GM18909 (cell line): ENCODE measurements at regions not wholly inside any gene's neighbourhood (a gene's known extent, or its start where the extent isn't known, plus 50 kb on each side); places are given as distances from the start of the nearest gene placed in this dataset.
"Not testable (repeated sequence)": the region's sequence is repeated elsewhere in the genome, so short reads cannot be mapped to it uniquely, and the experiment has no call there.

ENCODE experiments used
- ATAC-seq: cut with Tn5 transposase; IDR thresholded peaks from one replicate; pipeline ENCODE4 v1.9.1; 2021; ENCODE audit warnings: mild to moderate bottlenecking; ENCODE audit not compliant: unreplicated experiment, poor library complexity

DNA sequence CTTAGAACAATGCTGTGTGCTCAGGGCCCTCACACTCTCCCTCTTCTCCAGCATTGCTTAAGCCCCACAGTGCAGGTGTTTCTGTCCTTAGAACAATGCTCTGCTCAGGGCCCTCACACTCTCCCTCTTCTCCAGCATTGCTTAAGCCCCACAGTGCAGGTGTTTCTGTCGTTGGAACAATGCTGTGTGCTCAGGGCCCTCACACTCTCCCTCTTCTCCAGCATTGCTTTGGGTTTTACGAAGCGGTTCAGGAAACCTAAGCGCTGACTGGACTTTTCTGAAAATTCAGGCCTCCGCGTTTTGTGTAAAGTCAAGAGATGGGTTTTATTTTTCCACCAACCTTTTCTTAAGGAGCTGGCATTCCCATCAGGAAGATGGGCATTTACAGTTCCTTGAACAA, 838.0 kb downstream of the TRIML1 start:
- ATAC-seq: not testable (repeated sequence)

DNA sequence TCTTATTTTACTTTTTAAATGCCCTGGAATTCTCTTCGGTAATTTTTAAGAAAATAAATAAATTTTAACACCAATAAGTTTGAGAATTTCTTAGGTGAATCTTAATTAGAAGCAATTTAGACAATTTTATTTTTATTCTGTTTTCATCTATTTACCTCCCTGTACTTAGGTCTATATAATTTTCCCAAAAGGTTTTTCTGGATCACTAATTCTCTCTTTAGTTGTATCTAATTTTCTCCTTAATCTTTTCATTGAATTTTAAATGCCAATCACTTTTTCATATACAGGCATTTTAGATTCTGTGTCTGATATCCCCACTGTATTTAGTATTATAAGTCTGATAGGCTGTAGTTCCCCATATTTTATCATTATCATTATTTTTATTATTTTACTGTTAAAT, 845.3 kb downstream of the TRIML1 start:
- no peak for ATAC-seq

DNA sequence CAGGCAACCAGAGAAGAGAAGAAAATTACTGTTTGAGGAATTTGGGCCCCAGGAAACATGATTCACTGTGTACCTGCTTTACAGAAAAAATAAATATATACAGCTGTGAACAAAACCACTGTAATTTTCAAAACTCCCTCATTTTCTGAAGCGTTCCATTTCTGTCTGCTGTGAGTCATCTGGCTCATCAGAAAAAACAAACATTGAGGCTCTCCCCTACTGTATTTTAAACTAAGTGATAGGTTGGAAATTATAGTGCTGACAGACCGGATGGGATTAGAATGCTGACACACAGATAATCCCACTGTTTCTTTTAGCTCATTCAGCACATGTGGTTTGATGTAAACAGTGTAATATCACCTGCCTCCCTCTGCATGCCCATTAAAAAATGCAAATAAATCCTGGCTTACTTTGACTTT, 847.0 kb downstream of the TRIML1 start:
- no peak for ATAC-seq

DNA sequence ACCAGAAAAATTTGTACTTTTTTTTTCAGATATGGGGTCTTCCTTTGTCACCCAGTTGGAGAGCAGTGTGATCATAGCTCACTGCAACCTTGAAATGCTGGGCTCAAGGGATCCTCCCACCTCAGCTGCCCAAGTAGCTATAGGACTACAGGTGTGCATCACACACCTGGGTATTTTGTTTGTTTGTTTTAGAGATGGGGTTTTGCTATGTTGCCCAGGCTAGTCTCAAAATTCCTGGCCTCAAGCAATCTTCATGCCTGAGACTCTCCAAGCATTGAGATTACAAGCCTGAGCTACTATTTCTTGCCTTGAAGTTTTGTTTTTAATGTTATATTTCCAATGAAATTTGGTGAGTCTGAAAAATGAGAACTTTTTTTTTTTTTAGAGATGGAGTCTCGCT, 847.8 kb downstream of the TRIML1 start:
- ATAC-seq: no peak

DNA sequence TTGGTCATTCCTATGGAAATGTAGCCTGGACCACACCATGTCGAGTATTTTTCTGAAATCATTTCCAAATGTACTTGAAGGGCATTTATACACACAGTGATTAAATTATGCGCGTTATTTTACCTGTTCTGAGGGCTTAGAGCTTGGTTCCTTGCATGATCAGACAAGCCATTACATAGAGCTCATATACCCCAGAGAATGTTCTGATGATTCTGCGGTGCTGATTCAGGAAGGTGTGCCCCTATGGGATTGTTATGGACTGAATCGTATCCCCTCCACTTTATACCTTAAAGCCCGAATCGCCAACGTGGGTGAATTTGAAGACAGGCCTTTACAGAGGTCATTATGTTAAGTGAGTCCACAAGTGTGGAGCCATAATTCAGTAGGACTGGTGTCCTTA, 848.9 kb downstream of the TRIML1 start:
- no peak for ATAC-seq

DNA sequence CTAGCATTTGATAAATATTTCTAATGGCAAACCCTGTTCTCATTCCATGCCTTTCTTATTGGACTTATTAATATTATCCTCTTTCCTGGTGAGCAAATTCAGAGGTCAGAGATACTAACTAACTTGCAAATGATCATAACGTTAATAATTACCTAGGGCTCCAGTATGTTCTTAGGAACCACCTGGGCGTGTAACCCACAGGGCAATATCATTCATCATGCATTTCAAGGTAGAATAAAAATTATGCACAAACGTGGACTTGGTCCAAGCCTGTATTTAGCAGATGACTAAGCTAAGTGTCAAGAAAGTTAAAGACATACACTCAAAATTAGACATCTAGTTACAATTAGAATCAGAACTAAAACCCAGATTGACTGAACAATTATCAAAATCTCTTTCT, 850.1 kb downstream of the TRIML1 start:
- no peak for ATAC-seq

DNA sequence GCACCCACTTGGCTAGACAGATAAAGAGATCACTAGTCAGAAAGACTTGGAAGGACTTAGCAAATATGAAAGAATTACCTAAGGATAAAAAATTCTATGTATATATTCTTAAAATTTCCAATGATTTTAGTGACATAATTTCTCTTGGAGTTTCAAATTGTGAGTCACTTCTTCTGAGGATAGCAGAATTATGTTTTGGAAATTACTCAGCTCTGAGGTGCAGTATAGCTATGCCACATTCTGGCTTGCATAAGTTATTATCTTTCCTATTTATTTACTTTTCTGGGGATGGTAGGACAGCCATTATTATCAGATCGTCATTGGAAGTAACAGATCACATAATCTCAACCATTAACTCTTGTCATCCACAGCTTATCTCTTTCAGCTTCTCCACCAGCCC, 853.5 kb downstream of the TRIML1 start:
- ATAC-seq: no peak

DNA sequence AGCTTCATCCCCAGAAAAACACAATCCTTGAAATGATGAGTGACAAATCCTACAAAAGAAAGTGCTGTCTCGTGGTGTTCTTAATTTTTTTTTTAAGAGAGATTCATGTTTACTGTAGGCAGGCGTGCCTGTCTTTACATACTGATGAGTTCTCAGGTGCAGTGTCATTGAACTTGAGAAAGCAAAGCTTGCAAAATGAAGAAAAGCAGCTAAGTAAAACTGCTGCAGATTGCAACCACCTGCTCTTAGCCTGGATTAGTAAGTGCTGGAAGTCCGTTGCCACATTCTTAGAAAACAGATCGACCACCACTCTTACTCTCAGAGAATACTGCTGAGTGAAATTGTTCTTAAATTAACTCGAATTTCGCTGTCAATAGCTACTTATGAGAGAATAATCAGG, 854.6 kb downstream of the TRIML1 start:
- no peak for ATAC-seq

DNA sequence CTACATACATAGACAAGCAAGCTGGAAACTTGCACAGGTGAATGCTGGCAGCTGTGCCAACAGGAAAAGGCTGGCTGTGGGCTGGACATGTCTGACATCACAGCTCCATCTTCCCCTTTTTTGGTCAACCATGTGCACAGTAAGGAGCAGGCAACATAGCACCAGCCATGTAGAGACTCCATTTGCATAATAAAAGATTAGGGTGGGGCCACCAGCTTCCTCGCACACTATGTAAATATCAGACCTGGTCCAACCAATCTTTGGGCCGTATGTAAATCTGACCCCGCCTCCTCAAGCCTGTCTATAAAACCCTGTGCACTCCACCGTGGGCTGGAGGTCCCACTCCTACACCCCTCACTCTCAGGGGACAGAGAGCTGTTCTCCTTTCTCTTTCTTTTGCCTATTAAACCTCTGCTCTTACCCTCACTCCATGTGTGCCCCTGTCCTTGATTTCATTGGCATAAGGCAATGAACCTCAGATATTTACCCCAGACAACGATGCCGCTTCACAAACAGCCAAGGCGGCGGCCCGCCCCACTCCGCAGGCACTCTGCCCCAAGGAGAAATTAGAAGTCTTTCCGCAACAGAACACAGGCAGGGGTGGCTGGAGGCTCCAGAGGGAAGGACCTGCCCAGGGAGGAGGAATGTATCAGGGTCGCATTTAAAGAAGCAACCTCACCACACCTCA, 862.2 kb downstream of the TRIML1 start:
- ATAC-seq: no peak

DNA sequence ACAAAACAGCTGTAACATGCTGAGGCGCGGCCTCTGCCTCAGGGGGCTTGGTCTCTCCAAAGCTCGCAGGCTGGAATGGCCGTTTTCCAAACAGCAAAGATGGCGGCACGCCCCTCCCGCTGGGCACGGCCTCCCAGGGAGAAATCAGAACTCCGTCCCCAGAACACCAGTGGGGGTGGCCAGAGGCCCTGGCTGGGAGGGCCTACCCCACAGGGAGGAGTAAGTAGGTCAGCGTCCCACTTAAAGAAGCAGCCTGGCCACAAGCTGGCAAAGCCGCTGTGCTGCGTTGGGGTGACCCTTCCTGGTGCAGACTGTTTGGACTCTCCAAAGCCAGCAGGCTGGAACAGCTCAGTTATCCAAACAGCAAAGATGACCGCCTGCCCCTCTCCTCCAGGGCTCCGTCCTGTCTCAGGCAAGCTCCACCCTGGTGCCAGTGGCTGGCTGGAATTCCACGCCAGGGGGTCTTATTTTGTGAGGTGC, 862.8 kb downstream of the TRIML1 start:
- ATAC-seq: no peak

DNA sequence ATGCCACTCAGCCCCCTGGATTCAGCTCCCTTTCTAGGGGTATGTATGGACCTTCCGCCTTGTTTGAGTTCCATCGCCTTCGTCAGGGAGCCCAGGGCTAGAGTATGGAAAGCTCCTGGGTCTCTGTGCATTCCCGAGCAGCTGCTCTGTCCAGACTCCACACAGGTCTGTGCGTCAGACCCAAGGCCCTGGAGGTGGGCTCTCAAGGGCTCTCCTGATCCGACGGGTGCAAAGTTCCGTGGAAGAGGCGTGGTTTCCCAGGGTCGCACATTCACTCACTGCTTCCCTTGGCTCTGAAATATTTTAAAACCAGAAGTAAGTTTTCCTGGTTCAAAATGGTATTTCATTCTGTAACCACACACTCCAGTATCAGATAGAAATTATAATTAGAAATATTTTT, 863.2 kb downstream of the TRIML1 start:
- ATAC-seq: no peak

DNA sequence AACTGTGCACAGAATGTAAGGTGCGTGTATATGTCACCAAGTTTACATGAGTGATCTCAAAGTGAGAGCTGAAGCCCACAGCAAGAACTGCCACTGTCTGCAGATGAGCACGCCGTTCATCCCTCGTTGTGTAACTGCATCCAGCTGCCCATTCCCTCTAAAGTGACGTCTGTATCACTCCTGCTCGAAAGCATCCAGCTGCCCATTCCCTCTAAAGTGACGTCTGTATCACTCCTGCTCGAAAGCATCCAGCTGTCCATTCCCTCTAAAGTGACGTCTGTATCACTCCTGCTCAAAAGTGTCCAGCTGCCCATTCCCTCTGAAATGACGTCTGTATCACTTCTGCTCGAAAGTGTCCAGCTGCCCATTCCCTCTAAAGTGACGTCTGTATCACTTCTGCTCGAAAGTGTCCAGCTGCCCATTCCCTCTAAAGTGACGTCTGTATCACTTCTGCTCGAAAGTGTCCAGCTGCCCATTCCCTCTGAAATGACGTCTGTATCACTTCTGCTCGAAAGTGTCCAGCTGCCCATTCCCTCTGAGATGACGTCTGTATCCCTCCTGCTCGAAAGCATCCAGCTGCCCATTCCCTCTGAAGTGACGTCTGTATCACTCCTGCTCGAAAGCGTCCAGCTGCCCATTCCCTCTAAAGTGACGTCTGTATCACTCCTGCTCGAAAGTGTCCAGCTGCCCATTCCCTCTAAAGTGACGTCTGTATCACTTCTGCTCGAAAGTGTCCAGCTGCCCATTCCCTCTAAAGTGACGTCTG, 871.4 kb downstream of the TRIML1 start:
- ATAC-seq: not testable (repeated sequence)

DNA sequence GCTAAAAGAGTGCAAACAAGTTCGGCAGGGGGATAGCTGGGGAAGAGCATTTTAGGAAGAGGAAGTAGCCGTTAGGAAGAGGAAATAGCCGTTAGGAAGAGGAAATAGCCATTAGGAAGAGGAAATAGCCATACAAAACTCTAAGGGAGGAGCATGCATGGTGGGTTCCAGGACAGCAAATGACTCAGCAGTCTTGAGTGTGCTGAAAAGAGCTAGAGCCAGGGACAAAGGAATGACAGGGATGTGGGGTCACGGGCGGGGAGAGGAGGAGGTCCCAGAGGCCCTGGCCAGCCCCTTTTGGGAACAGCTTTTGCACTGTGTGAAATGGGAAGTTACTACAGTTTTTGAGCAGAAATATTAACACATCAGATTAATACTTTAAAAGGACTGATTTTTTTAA, 882.6 kb downstream of the TRIML1 start:
- no peak for ATAC-seq

DNA sequence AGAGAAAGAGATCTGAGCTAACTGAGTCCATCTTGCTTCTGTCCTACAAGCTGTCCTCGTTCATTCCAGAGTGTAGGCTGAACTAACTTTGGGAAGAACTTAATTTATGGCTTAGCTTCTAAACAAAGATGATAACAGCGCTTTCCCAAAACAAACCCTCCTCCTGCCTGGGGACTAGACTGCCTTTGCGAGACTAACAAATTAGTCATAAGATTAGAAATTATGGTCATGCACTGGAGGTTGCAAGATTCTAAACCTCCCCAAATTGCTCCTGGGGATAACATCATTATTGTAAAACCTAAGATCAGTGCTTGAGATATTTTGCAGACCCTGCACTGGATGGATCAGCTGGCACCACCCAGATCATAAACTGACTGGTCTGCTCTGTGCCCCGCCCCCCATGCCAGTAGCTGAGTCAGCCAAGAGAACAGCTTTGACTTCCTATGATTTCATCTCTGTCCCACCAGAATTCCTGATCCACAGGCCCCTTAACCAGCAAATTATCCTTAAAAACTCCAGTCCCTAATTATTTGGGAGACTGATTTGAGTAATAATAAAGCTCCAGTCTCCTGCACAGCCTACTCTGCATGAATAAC, 883.3 kb downstream of the TRIML1 start:
- ATAC-seq: no peak

DNA sequence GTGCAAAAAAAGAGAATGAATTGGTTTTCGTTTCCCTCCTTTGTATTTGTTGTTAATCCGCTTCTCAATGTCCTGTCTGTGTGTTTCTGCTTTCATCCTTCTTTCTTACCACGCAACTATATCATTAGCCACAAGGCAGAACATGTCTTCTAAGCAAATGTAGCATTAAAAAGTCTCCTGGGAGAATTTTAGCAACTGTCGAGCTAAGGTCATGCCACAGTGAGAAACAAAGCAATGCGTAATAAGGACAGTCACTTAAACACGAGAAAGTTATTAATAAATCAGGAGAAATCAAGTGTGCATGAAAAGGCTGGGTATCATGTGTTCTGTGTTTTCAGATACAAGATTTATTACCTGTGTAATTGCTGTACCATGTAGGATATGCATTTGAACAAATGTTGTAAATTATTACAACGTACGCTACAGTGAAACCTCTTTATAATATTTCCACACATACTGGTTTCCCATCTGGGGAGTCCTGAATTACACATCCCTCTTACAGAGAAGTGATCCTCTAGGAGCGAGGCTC, 890.8 kb downstream of the TRIML1 start:
- ATAC-seq: no peak

DNA sequence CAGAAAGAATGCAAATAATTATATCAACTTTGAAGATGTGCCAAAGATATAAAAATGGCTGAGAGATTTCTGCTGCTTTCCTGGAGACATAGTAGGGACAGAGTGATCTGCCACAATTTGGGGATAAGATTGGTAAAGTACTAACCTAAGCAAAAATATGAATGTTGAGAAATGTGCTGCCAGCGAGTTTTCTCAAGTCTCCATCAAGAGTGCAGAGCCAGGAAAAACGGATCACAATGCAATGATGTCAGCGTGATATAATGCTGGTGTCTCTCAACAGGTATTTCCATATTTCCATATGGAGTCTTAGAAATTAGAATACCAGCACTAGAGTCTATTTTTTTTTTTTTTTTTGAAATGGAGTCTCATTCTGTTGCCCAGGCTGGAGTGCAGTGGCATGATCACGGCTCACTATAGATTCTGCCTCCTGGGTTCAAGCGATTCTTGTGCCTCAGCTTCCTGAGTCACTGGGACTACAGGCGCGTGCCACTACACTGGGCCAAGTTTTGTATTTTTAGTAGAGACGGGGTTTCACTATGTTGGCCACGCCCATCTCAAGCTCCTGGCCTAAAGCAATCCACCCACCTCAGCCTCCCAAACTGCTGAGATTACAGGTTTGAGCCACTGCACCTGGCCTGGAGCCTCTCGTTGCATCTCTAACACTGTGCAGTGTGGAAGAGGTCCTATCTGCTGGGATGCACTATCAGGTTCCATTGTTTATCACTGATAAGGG, 893.5 kb downstream of the TRIML1 start:
- no peak for ATAC-seq

DNA sequence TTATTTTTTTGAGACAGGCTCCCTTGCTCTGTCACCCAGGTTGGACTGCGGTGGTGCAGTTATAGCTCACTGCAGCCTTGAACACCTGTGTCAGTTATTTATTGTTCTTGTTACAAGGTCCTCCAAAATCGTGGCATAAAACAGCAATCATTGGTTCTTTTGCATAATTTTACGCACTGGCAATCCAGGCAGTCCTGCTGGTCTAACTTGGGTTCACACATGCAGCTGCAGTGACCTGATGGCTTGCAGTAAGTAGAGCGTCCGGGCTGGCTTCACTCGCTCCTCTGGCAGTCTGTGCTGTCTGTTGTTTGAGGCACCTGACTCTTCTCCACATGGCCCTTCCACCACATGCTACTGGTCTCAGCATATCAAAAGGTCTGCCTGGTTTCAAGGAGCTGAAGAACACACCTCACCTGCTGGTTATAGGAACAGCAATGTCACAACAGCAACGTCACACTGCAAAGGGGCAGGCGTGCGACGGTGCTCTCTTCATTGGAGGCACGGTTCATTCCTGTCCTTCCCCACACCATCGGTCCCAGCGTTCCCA, 894.6 kb downstream of the TRIML1 start:
- no peak for ATAC-seq

DNA sequence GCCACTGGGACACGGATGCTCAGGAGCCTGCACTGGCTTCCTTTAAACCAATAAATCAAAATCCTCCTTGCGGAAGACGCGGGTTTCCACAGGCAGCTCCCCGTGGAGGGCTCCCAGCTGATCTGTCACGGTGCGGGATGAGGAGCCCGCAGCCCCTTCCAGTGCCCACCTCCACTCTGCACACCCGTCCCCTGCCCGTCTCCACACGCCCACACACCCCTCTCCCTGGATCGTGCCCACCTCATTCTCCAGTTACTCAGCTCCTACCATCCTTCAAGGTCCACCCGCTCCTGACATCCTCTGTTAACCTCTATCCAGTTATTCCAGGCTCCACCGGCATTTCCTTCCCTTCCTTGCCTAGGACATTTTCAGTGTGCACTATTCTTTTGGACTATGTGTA, 895.9 kb downstream of the TRIML1 start:
- no peak for ATAC-seq

DNA sequence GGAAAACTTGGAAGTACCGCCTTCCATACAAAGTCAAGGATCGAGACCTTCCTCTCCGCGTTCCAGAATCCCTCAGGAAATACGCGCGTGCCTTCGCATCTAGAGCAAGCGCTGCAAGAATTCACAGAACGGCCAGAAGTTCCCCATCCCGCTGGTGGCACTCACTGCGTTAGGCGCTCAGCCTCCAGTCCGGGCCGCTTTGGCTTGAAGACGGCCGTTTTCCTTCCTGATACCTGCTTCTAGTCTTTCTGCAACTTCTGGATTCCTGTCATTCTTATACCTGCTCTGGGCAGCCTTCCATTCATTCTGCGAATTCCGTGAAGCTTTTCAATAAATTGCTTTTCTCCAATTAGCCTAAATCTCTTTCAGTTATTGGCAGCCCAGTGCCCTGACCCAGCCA, 896.4 kb downstream of the TRIML1 start:
- no peak for ATAC-seq

DNA sequence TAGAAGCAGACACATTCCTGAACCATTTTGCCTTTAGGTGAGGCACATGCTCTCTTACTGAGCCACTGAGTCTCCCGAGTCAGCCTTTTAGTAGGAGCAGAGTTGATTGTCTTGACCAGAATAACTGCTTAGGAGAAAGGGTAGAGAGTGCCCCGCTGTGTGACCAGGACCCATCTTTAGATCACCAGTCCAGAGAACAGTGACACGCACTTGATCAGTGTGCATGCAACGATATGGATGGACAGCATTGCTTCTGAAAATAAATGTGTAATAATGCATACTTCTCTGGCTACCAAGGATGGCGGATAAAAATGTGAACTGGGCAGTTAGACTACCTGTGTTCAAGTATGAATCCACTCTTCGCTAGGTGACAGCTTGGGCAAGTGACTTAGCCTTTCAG, 897.7 kb downstream of the TRIML1 start:
- ATAC-seq: no peak
